Stimulated activated CD8-positive, alpha-beta memory T cell treated with anti-CD3 and anti-CD28 coated beads, Interleukin-4, amount 100 ng/mL, for 24 hours (primary cell): ENCODE measurements at regions not wholly inside any gene's neighbourhood (a gene's known extent, or its start where the extent isn't known, plus 50 kb on each side); places are given as distances from the start of the nearest gene placed in this dataset.
"Not testable (repeated sequence)": the region's sequence is repeated elsewhere in the genome, so short reads cannot be mapped to it uniquely, and the experiment has no call there.

ENCODE experiments used
- DNase-seq: peaks from one replicate; pipeline ENCODE4 v3.0.0-alpha.2; 2020; ENCODE audit warnings: low read depth

DNA sequence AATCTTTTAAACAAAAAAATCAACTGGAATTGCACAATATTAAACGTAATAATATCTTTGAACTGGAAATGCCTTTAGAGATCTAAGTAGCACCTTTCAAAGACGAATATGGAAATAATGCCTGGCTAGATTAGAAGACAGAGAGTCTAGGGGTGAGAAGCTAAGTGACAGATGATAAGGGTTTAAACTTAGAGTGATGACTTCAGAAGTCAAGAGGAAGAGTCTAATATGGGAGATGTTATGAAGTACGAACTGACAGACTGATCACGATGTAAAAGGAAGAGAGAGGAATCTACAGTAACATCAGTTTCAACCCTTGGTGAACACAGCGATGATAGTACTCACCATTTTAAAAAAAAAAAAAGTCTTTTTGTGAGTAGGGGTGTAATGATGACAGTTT lies 57.9 kb downstream of the HINT1 start:
- DNase-seq: no peak

- DNase-seq: no peak
These were observed 60.8 kb downstream of the HINT1 start for GRCh38 chr5:131104169-131104808.

DNA sequence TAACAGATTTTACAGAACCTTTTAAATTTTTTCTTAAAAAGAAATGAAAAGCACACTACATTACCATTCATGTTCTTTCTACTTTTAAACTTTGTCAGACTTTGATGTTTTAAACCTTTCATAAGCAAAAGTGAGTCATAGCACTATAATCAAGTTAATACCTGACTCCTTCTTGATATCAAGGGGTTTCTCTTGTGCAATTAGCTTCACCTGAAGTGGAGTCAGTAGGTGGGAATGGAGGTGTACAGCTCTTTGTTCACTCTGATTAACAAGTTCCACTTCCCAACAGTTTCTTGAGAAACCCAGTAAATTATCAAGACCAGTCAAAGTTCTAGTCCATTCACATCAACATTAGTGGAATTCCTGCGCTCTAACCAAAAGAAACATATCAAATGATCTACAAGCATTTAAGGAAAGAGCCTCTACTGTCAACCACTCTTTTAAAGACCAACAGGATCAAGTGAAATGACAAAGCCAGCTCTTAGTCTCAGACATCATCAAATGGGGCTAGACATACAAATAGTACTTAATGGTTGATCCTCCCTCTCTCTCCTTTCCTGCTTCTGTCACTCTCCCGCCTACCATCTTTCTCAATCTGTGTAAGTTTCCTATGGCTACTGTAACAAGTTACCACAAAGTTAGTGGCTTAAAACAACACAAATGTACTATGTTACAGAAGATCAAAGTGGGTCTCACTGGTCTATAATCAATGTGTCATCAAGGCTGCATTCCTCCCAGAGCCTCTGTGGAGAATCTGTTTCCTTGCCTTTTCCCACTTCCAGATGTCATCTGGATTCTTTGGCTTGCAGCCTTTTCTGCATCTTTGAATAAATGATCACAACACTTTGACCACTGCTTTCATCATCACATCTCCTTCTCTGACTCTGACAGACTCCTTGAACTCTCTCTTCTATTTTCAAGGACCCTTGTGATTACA lies 68.0 kb downstream of the HINT1 start:
- no peak for DNase-seq

DNA sequence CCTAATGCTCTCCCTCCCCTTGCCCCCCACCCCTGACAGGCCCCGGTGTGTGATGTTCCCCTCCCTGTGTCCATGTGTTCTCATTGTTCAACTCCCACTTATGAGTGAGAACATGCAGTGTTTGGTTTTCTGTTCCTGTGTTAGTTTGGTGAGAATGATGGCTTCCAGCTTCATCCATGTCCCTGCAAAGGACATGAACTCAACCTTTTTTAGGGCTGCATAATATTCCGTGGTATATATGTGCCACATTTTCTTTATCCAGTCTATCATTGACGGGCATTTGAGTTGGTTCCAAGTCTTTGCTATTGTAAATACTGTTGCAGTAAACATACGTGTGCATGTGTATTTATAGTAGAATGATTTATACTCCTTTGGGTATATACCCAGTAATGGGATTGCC lies 69.5 kb downstream of the HINT1 start:
- DNase-seq: not testable (repeated sequence)

- DNase-seq: no peak
These were observed 80.6 kb downstream of the HINT1 start for GRCh38 chr5:131084436-131084835.

- DNase-seq: no peak
These were observed 83.1 kb downstream of the HINT1 start for GRCh38 chr5:131081913-131082488.

- no peak for DNase-seq
These were observed 83.7 kb downstream of the HINT1 start for GRCh38 chr5:131081374-131081773.

GRCh38 chr5:131079232-131079631 lies 85.8 kb downstream of the HINT1 start:
- DNase-seq: no peak

GRCh38 chr5:131068893-131069643 lies 96.0 kb downstream of the HINT1 start:
- peak; percentile 28 for DNase-seq

DNA sequence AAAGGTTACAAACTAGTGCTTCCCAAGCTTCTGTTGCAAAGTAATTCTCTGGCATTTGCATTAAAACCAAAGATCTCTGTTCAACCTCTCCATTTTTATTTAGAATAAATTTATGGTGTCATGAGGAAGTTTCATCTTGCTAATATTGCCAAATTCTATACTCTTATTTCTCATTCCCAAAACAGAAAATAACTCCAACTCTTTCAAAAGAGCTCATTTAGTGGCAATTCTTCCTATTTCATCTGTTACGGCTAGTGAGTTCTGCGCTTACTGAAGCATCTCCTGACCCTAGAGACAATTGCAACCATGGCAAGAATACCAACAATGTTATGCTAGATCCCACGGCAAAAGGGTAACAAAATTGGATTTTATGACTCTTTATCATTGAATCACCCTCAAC lies 97.0 kb downstream of the HINT1 start:
- no peak for DNase-seq

DNA sequence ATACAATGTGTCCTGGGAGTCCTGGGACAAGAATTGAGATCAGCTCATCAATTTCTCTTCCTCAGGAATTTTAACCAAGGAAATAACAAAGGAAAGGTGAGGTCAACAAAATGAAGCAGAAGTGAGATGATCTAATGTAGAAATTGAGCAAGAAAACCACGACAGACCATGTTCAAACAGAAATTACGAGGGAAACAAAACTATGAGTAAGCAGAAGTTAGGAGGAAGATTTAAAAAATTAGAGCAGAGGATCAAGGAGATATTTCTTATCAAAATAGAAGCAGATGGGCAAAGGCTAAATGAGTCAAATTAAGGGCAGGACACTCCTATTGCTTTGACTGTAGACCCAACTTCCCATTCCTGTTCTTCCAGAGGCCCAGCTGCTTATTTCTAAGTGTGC lies 97.4 kb downstream of the HINT1 start:
- no peak for DNase-seq

GRCh38 chr5:131064669-131065371 lies 100.2 kb downstream of the HINT1 start:
- no peak for DNase-seq

DNA sequence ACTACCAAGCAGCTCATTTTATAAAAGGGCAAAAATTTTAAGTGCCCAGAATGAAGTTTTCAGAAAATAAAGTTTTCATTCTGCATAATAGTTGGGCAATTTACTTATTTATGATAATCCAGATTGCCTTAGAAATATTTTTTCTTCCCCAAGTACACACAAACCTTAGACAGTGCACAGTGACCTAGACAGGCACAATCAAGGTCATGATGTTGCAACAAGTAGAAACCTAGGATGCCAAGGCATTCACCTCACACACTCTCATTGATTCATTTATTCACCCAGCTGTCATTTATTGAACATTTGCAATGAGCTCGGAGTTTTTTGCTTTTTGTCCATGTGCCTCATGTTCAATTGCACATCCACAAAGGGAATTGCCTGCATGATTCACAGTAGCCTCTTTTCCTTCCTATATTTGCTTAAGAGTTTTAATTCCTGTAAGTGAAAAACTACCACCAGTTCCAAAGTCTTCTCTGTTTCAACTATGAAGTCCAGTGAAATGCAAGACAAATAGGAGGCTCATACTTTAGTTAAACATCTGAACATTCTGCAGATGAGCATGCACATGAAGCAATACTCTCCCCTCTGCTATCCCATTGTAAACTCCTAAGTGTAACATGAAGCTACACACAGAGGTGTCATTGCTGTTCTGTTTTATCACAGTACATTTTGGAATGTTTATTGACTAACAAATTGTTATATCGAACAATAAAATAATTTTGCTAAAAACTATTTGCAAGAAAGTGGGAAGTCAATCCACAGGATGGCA lies 122.9 kb downstream of the HINT1 start:
- no peak for DNase-seq

GRCh38 chr5:131023498-131023865 lies 141.6 kb downstream of the HINT1 start:
- no peak for DNase-seq

DNA sequence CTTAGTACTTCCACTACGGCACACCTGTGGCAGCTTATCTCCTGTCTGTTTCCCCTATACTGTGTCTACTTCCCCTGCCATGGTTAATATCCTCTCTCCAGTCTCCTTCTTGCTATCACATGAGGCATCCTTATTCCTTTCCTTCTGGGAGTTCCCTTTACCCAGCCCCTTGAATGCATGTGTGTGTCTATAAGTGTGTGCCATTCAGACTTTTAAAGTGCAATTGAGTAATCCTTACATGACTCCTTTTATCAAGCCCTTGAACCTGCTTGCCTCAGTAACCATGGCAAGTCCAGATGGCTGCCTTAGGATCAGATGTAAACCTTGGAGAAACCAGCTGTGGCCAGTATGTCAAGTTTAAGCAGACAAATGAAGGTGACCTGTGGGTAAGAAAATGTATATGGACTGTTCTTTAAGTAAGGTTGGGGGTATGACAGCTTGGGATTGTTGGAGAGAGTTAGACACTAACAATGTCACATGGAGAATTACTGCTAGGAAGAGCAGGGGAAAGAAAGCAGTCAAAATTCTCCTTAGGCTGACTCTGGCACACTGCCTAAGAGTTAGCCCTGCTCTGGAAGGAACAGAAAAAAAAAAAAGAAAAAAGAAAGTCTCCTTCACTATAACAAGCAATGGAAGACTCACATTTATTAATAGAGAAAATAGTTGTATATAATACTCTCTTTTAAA lies 142.1 kb downstream of the HINT1 start:
- DNase-seq: no peak

DNA sequence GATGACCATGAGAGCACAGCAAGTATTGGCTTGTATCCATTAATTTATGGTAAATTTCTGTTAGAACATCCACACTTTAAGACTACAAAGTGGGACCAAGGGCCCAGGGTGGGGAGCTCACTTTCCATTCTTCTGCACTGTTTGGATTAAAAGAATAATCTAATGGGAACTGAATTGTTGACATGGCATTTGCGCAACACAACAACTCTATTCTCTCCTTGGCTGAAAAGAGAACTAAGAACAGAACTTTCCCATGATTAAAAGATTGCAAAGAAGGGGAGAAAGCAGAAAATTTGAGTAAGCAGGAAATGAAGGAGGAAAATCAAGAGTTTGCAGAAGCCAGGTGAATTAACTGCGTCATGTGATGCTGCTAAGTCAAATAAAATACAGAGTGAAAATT lies 143.4 kb downstream of the HINT1 start:
- DNase-seq: no peak

DNA sequence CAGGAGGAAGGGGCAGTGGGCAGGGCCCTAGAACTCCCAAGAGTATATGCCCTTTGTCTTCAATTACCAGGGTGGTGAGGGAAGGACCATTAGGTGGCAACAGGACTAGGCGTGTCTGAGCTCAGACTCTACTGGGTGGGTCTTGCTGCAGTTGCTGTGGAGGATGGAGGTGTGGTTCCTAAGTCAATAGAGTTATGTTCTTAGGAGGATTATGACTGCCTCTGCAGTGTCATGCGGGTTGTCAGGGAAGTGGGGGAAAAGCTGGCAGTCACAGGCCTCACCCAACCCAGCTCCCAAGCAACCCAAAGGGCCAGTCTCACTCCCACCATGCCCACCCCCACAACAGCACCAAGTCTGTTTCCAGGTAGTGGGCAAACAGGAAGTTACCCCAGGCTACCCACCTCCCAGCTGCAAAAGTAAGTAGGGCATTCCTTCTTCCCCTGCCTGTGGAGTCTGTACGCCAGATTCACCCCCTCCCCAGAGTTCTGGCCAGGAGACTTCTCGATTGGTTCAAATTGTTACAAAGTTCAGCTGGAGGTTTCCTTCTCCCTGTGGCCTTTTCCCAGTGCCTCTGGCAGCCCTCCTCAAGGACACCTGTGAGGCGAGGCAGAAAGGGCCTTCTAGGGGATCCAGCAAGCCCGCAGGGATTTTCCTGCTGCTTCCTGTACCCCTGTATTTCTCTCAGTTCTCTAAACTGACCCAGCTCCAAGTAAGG lies 145.3 kb downstream of the HINT1 start:
- no peak for DNase-seq

DNA sequence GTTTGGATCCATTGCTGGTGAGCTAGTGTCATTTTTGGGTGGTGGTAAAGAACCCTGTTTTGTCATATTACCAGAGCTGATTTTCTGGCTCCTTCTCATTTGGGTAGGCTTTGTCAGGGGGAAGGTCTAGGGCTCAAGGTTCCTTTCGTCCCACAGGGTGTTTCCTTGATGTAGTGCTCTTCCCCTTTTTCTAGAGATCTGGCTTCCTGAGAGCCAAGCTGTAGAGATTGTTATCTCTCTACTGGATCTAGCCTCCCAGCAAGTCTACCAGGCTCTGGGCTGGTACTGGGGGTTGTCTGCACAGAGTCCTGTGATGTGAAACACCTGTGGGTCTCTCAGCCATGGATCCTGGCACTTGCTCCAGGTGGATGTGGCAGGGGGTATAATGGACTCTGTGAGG lies 145.9 kb downstream of the HINT1 start:
- no peak for DNase-seq

DNA sequence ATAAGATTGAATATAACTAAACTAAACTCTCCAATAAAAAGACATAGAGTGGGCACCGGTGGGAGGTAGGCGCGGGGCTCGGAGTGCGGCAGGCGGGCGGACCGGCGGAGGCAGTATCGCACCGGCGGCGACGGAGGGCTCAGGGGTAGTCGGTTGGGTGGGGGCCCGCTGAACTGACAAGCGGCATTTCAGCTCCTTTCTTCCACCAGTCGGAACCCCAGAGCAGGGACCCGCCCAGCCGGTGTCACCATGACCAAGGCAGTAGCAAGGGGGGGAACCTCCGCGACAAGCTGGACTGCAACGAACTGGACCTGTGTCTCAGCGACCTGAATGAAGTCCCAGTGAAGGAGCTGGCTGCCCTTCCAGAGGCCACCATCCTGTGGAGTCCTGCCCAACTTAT lies 156.7 kb downstream of the HINT1 start:
- DNase-seq: no peak
